ENCODE measurements at regions not wholly inside any gene's neighbourhood (a gene's known extent, or its start where the extent isn't known, plus 50 kb on each side); places are given as distances from the start of the nearest gene placed in this dataset.
"Not testable (repeated sequence)": the region's sequence is repeated elsewhere in the genome, so short reads cannot be mapped to it uniquely, and the experiment has no call there.

- ATAC-seq (no peak), DNase-seq (ENCODE audit: low spot score in 2 of 2) (no peak)
- Mint-ChIP-seq H3K27ac (no peak overlapping the region), H3K9me3 (no peaks in the 10 kb centered on the region), H3K36me3 (no peaks in the 10 kb centered on the region)
Measured at GRCh38 chr9:71483436-71483835, 284.9 kb downstream of the CEMIP2 start.

DNA sequence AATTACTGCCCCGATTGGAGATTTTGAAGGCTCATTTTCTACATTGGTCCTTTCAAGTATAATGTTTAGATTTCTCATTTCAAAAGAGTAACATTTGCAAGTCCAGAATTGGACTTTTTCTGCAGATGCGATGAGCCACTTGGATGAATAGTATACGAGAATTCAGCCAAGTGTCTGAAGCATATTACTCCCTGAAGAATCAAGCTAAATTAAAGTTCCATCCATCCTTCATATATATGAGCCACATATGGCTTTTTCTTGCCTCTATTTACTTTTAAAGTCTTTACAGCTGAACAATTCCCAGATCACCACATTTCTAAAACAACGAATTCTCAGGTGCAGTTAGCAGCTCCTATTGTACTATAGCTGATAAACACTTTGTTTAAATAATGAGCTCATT, 288.7 kb downstream of the CEMIP2 start:
- ATAC-seq (no peak), DNase-seq (ENCODE audit: low spot score in 2 of 2) (no peak)
- Mint-ChIP-seq H3K27ac (no peak overlapping the region), H3K36me3 (no peaks in the 10 kb centered on the region), H3K9me3 (no peaks in the 10 kb centered on the region)

- DNase-seq (ENCODE audit: low spot score in 2 of 2) = no peak
- Mint-ChIP-seq H3K27ac (no peak overlapping the region), H3K36me3 (no peaks in the 10 kb centered on the region), H3K9me3 (no peaks in the 10 kb centered on the region)
- ATAC-seq = no peak
Measured at GRCh38 chr9:71472400-71472799, 295.9 kb downstream of the CEMIP2 start.

GRCh38 chr9:71465392-71465791, 302.9 kb downstream of the CEMIP2 start:
- no peak for DNase-seq (ENCODE audit: low spot score in 2 of 2)
- Mint-ChIP-seq H3K9me3 (no peaks in the 10 kb centered on the region), H3K36me3 (no peaks in the 10 kb centered on the region), H3K27ac (no peak overlapping the region)
- ATAC-seq = no peak

GRCh38 chr9:71459082-71459481, 309.2 kb downstream of the CEMIP2 start:
- Mint-ChIP-seq H3K36me3 (no peaks in the 10 kb centered on the region), H3K27ac (no peak overlapping the region), H3K9me3 (peaks cover 0 to 4% of the 10 kb centered on the region in 2 donors)
- DNase-seq (ENCODE audit: low spot score in 2 of 2) (no peak), ATAC-seq (no peak)

- H3K9me3 Mint-ChIP-seq = peaks cover 1 to 12% of the 10 kb centered on the region in 2 donors
- peaks cover 0 to 13% of the 10 kb centered on the region in 2 donors for H3K36me3 Mint-ChIP-seq
- ATAC-seq (peak; percentile 55 to 88), DNase-seq (ENCODE audit: low spot score in 2 of 2) (peak in 1 of 2 donors; percentile 54)
- H3K27ac Mint-ChIP-seq = no peak overlapping the region
Measured at GRCh38 chr9:71446473-71447411, 321.6 kb downstream of the CEMIP2 start.

DNA sequence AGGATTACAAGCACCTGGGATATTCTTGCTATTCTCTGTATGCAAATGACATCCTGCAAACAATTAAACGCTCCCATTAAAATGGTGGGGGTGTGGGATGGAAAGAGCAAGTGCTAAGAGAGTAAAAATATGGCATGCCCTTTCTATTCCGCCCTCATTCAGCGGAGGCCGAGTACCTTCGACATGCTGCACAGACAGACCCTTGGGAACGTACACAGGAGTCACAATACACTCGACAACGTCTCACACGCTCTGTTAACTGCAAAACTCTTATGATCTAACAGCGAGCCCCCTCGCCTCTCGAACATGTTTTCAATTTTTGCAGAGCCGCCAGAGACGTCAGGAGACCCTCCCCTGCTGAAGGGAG, 322.2 kb downstream of the CEMIP2 start:
- peaks cover 0 to 13% of the 10 kb centered on the region in 2 donors for H3K36me3 Mint-ChIP-seq
- peaks cover 0 to 9% of the 10 kb centered on the region in 2 donors for H3K9me3 Mint-ChIP-seq
- DNase-seq (ENCODE audit: low spot score in 2 of 2) (no peak), ATAC-seq (no peak)
- H3K27ac Mint-ChIP-seq = no peak overlapping the region

DNA sequence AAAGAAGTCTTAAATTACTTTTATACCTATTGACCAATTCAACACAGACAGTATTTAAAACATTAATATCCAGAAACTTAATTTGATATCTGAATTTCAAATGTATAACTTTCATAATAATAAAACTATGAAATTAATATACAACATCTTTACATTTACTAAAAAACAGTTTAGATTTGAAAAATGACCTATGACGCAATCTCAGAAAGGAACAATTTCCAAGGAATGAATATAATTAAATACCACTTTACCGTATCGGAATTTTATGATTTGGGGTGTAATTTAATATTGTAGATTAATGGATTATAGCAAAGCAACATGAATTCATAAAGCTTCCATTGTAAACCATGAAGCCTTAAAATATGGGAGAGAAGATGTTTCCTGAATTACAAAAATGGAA, 321.5 kb upstream of the TRPM3 start:
- no peak for ATAC-seq
- peaks cover 0 to 9% of the 10 kb centered on the region in 2 donors for H3K36me3 Mint-ChIP-seq
- H3K27ac Mint-ChIP-seq = no peak overlapping the region
- no peaks in the 10 kb centered on the region for H3K9me3 Mint-ChIP-seq
- no peak for DNase-seq (ENCODE audit: low spot score in 2 of 2)

- Mint-ChIP-seq H3K27ac (no peak overlapping the region), H3K9me3 (no peaks in the 10 kb centered on the region), H3K36me3 (no peaks in the 10 kb centered on the region)
- ATAC-seq (no peak), DNase-seq (ENCODE audit: low spot score in 2 of 2) (no peak)
Measured at GRCh38 chr9:71441266-71441665, 319.8 kb upstream of the TRPM3 start.

DNA sequence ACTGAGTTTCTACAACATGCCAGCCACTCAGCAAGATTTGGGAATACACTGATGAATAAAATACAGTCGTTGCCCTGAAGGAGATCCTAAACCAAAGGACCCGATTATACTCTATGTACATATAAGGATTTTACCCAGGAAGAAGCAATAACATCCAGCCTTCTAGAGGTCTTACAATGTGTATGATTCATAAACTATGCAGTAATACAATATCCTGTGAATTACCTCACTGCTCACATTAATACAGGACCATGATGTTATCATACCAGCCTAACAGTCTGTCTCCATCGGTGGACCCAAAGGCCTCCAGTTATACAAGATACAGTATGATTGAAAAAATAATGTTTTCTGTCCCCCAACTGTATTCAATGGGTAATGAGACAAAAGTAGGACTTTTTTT, 310.5 kb upstream of the TRPM3 start:
- Mint-ChIP-seq H3K36me3 (no peaks in the 10 kb centered on the region), H3K27ac (no peak overlapping the region), H3K9me3 (no peaks in the 10 kb centered on the region)
- no peak for DNase-seq (ENCODE audit: low spot score in 2 of 2)
- ATAC-seq = no peak

DNA sequence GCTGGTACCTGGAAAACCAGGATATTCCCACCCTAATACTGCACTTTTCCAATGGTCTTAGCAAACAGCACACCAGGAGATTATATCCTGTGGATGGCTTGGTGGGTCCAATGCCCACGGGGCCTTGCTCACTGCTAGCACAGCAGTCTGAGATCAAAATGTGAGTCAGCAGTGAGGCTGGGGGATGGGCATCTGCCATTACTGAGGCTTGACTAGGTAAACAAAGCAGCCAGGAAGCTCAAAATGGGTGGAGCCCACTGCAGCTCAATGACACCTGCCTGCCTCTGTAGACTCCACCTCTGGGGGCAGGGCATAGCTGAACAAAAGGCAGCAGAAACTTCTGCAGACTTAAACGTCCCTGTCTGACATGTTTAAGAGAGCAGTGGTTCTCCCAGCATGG, 285.9 kb upstream of the TRPM3 start:
- H3K27ac Mint-ChIP-seq; H3K36me3 Mint-ChIP-seq; ATAC-seq; DNase-seq (ENCODE audit: low spot score in 2 of 2): not testable (repeated sequence)
- H3K9me3 Mint-ChIP-seq = peaks cover 13 to 16% of the 10 kb centered on the region in 2 donors

GRCh38 chr9:71403106-71403505, 281.7 kb upstream of the TRPM3 start:
- no peak for ATAC-seq
- Mint-ChIP-seq H3K36me3 (no peaks in the 10 kb centered on the region), H3K27ac (no peak overlapping the region), H3K9me3 (peaks cover under 1 to 6% of the 10 kb centered on the region in 2 donors)
- DNase-seq (ENCODE audit: low spot score in 2 of 2) = no peak

GRCh38 chr9:71393005-71393404, 271.6 kb upstream of the TRPM3 start:
- Mint-ChIP-seq H3K36me3 (no peaks in the 10 kb centered on the region), H3K27ac (no peak overlapping the region), H3K9me3 (peaks cover 0 to 8% of the 10 kb centered on the region in 2 donors)
- DNase-seq (ENCODE audit: low spot score in 2 of 2) (no peak), ATAC-seq (no peak)

GRCh38 chr9:71384343-71384742, 262.9 kb upstream of the TRPM3 start:
- H3K9me3 Mint-ChIP-seq = peaks cover 0 to 5% of the 10 kb centered on the region in 2 donors
- DNase-seq (ENCODE audit: low spot score in 2 of 2) = no peak
- no peak overlapping the region for H3K27ac Mint-ChIP-seq
- no peak for ATAC-seq
- H3K36me3 Mint-ChIP-seq = no peaks in the 10 kb centered on the region

GRCh38 chr9:71383308-71383940, 262.0 kb upstream of the TRPM3 start:
- ATAC-seq (no peak), DNase-seq (ENCODE audit: low spot score in 2 of 2) (no peak)
- Mint-ChIP-seq H3K9me3 (no peaks in the 10 kb centered on the region), H3K27ac (no peak overlapping the region), H3K36me3 (no peaks in the 10 kb centered on the region)

GRCh38 chr9:71368157-71368556, 246.7 kb upstream of the TRPM3 start:
- peaks cover 0 to 5% of the 10 kb centered on the region in 2 donors for H3K9me3 Mint-ChIP-seq
- no peak for ATAC-seq
- no peak for DNase-seq (ENCODE audit: low spot score in 2 of 2)
- no peak overlapping the region for H3K27ac Mint-ChIP-seq
- H3K36me3 Mint-ChIP-seq = no peaks in the 10 kb centered on the region

DNA sequence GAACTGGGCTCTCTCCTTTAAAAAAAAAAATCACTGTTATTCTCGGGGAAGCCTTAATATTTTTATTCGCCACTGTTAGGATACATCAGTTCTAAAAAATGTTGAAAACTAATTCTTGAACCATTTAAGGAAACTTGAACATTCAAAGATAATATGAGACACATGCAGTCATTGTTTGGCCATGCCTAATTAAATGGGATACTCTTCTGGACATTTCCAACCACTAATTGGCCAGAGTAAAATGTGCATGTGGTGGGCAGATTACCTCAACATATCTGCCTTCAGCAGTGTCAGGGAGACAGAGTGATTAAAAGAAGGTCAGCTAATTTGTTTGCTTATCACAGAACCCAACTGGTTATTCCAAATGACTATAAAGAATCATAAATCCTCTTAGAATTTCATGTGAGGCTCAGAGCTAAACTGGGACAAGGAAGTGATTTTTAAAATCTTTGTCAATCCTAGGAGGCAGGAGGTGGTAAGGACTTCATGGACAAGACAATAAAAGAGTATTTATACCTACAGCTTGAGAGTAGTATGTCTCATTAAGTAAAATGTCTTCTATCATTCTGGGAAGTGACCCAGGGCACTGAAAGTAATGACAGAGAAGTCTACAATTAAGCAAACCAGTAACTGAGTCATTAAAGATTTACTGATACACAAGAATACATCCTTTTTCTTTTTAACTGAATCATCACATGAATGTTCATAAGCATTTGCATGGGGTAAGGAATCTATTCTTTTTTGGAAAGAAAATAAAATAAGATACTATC, 242.9 kb upstream of the TRPM3 start:
- H3K36me3 Mint-ChIP-seq = no peaks in the 10 kb centered on the region
- ATAC-seq (no peak), DNase-seq (ENCODE audit: low spot score in 2 of 2) (no peak)
- H3K27ac Mint-ChIP-seq = no peak overlapping the region
- H3K9me3 Mint-ChIP-seq = no peaks in the 10 kb centered on the region
